ENCODE measurements at regions not wholly inside any gene's neighbourhood (a gene's known extent, or its start where the extent isn't known, plus 50 kb on each side); places are given as distances from the start of the nearest gene placed in this dataset.

- no peak for TF ChIP-seq CTCF (IDR thresholded peaks at IDR 0.05)
- no peaks in the 10 kb centered on the region for H3K36me3 ChIP-seq (ENCODE audit: low read depth)
- ATAC-seq = no peak
- DNase-seq = no peak
- intact Hi-C loops (cut with DNase I, micrococcal nuclease) = no loop called here
- H3K9me3 ChIP-seq = no peaks in the 10 kb centered on the region
- H3K4me3 ChIP-seq = no peak overlapping the region
- no peaks in the 10 kb centered on the region for H3K4me1 ChIP-seq (ENCODE audit: low read depth)
Observed at GRCh38 chr10:61172182-61172926, 228.4 kb upstream of the RHOBTB1 start.

GRCh38 chr10:61170594-61170993, 226.6 kb upstream of the RHOBTB1 start:
- H3K9me3 ChIP-seq = no peaks in the 10 kb centered on the region
- ATAC-seq = no peak

GRCh38 chr10:61169294-61169693, 225.3 kb upstream of the RHOBTB1 start:
- ATAC-seq (no peak), DNase-seq (no peak)
- TF ChIP-seq CTCF (IDR thresholded peaks at IDR 0.05) = no peak
- intact Hi-C loops (cut with DNase I, micrococcal nuclease) = no loop called here
- Histone ChIP-seq H3K9me3 (no peaks in the 10 kb centered on the region), H3K4me3 (no peak overlapping the region), H3K36me3 (ENCODE audit: low read depth) (no peaks in the 10 kb centered on the region), H3K4me1 (ENCODE audit: low read depth) (no peaks in the 10 kb centered on the region)

More at GRCh38 chr10:61170594-61170993, 226.6 kb upstream of the RHOBTB1 start:
- no peak overlapping the region for H3K4me3 ChIP-seq
- intact Hi-C loops (cut with DNase I, micrococcal nuclease) = no loop called here
- no peak for TF ChIP-seq CTCF (IDR thresholded peaks at IDR 0.05)
- H3K4me1 ChIP-seq (ENCODE audit: low read depth) = no peaks in the 10 kb centered on the region
- DNase-seq = no peak
- H3K36me3 ChIP-seq (ENCODE audit: low read depth) = no peaks in the 10 kb centered on the region

- DNase-seq = no peak
- Histone ChIP-seq H3K4me1 (ENCODE audit: low read depth) (no peaks in the 10 kb centered on the region), H3K36me3 (ENCODE audit: low read depth) (no peaks in the 10 kb centered on the region), H3K9me3 (no peaks in the 10 kb centered on the region), H3K4me3 (no peak overlapping the region)
- ATAC-seq = no peak
- TF ChIP-seq CTCF (IDR thresholded peaks at IDR 0.05) = no peak
- intact Hi-C loops (cut with DNase I, micrococcal nuclease) = no loop called here
Observed at GRCh38 chr10:61166489-61166888, 222.5 kb upstream of the RHOBTB1 start.

- intact Hi-C loops (cut with DNase I, micrococcal nuclease) = no loop called here
- TF ChIP-seq CTCF (IDR thresholded peaks at IDR 0.05) = no peak
- ATAC-seq (no peak), DNase-seq (no peak)
- H3K4me3 ChIP-seq = no peak overlapping the region
- no peaks in the 10 kb centered on the region for H3K36me3 ChIP-seq (ENCODE audit: low read depth)
- no peaks in the 10 kb centered on the region for H3K9me3 ChIP-seq
- H3K4me1 ChIP-seq (ENCODE audit: low read depth) = no peaks in the 10 kb centered on the region
Observed at GRCh38 chr10:61166065-61166464, 222.1 kb upstream of the RHOBTB1 start.

Measured in mucosa of descending colon (tissue), 3 donors.